Ishikawa (cell line): ENCODE measurements at regions not wholly inside any gene's neighbourhood (a gene's known extent, or its start where the extent isn't known, plus 50 kb on each side); places are given as distances from the start of the nearest gene placed in this dataset.

Experiments used
- CREB1 ChIP-seq: IDR thresholded peaks from 2 replicates; pipeline ENCODE4 v1.6.1; 2012; ENCODE audit warnings: low read depth
- RAD21 ChIP-seq: IDR thresholded peaks from 2 replicates; pipeline ENCODE4 v1.6.1; 2012; ENCODE audit warnings: low read depth
- TAF1 ChIP-seq: IDR thresholded peaks from 2 replicates; pipeline ENCODE4 v1.6.1; 2012; ENCODE audit warnings: low read depth, mild to moderate bottlenecking
- TEAD4 ChIP-seq: IDR thresholded peaks from 2 replicates; pipeline ENCODE4 v1.6.1; 2012
- YY1 ChIP-seq: IDR thresholded peaks from 2 replicates; pipeline ENCODE4 v1.6.1; 2012; ENCODE audit warnings: low read depth
- ZBTB7A ChIP-seq: IDR thresholded peaks from 2 replicates; pipeline ENCODE4 v1.6.1; 2012; ENCODE audit warnings: low read depth
- TF ChIP-seq, protein P1 (sequence below): IDR thresholded peaks from 2 replicates; pipeline ENCODE4 v1.6.1; 2012
- TF ChIP-seq, protein P2 (sequence below): IDR thresholded peaks from 2 replicates; pipeline ENCODE4 v1.6.1; 2012; ENCODE audit warnings: low read depth, mild to moderate bottlenecking

DNA sequence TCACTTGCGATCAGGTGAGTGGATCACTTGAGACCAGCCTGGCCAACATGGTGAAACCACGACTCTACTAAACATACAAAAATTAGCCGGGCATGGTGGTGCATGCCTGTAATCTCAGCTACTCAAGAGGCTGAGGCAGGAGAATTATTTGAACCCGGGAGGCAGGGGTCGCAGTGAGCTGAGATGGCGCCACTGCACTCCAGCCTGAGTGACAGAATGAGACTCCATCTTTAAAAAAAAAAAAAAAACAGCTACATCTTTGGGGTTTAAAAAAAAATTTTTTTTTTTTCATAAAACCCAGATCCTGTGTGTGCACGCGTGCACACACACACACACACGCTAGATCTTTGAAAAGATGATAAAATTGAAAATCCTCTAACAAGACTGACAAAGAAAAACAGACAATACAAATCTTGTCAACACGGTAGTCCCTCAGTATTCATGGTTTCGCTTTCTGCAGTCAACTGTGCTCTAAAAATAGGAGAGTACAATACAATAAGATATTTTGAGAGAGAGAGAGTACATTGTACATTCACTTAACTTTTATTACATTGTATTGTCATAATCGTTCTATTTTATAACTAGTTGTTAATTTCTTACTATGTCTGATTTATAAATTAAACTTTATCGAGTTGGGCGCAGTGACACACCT lies 295.3 kb upstream of the RGS6 start:
- TF ChIP-seq TEAD4, result no peak
- no peak for TF ChIP-seq YY1
- TF ChIP-seq ZBTB7A, result no peak
- TF ChIP-seq, protein P1, sequence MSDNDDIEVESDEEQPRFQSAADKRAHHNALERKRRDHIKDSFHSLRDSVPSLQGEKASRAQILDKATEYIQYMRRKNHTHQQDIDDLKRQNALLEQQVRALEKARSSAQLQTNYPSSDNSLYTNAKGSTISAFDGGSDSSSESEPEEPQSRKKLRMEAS, result no peak
- no peak for TF ChIP-seq TAF1
- no peak for TF ChIP-seq CREB1
- TF ChIP-seq RAD21, result no peak
- TF ChIP-seq, protein P2, sequence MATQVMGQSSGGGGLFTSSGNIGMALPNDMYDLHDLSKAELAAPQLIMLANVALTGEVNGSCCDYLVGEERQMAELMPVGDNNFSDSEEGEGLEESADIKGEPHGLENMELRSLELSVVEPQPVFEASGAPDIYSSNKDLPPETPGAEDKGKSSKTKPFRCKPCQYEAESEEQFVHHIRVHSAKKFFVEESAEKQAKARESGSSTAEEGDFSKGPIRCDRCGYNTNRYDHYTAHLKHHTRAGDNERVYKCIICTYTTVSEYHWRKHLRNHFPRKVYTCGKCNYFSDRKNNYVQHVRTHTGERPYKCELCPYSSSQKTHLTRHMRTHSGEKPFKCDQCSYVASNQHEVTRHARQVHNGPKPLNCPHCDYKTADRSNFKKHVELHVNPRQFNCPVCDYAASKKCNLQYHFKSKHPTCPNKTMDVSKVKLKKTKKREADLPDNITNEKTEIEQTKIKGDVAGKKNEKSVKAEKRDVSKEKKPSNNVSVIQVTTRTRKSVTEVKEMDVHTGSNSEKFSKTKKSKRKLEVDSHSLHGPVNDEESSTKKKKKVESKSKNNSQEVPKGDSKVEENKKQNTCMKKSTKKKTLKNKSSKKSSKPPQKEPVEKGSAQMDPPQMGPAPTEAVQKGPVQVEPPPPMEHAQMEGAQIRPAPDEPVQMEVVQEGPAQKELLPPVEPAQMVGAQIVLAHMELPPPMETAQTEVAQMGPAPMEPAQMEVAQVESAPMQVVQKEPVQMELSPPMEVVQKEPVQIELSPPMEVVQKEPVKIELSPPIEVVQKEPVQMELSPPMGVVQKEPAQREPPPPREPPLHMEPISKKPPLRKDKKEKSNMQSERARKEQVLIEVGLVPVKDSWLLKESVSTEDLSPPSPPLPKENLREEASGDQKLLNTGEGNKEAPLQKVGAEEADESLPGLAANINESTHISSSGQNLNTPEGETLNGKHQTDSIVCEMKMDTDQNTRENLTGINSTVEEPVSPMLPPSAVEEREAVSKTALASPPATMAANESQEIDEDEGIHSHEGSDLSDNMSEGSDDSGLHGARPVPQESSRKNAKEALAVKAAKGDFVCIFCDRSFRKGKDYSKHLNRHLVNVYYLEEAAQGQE, result no peak
